ENCODE measurements at regions not wholly inside any gene's neighbourhood (a gene's known extent, or its start where the extent isn't known, plus 50 kb on each side); places are given as distances from the start of the nearest gene placed in this dataset.

DNA sequence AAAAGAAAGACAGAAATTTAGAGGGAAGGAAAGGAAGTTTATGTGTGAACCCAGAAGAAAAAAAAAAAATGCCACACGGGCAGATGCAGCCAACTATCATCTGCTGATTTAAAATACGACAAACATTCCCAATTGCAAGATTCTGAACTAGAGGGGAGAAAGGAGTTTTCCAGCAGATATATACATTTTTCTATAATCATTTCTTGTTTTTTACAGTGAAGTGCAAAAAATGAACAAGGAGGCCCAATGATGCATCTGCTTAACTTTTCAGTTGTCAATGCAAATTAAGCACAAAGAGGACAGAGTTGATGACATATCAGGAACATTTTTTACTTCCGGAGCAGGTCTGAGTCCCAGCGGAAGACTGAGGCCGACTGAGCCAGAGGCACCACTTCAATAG, 144.7 kb downstream of the MYCN start:
- no peak for DNase-seq (ENCODE audit: low read depth)

DNA sequence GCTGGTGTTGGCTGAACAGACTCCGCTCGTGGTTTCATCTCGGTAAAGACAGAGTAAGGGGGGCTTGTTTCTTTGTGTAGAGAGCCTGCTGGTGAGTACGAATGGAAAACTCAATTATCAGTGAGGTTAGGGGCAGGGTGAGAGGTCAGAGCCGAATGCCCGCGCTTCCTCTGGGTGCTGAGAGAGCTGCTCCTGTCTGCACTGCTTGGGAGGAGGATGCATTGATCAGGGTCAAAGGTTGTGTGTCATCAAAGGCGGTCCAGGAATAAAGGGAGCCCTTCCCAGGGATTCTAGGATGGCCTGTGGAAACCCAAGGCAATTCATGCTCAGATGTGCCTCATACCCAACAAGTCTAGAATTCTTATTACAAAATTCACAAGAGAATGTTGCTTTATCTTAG, 143.9 kb downstream of the MYCN start:
- no peak for DNase-seq (ENCODE audit: low read depth)

DNA sequence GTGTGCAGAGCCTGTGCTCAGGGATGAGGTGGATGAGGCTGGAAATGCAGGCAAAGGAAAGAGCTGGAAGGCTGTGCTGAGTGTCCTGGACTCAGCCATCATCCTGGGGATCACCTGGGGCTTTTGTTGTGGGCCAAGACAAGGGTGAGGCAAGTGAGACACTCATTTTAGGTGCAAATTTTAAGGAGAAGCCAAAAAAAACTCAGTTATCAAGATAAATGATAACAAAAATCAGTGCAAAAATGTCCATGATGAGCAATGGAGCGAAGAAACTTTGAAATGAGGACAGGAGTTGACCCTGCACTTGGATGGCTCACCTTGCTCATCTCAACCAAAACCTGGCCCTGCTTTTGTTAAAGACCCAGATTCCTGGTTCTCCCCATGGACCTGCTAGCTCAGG, 141.9 kb downstream of the MYCN start:
- no peak for DNase-seq (ENCODE audit: low read depth)

- DNase-seq (ENCODE audit: low read depth) = no peak
Measured at GRCh38 chr2:16081316-16082200, 141.2 kb downstream of the MYCN start.

DNA sequence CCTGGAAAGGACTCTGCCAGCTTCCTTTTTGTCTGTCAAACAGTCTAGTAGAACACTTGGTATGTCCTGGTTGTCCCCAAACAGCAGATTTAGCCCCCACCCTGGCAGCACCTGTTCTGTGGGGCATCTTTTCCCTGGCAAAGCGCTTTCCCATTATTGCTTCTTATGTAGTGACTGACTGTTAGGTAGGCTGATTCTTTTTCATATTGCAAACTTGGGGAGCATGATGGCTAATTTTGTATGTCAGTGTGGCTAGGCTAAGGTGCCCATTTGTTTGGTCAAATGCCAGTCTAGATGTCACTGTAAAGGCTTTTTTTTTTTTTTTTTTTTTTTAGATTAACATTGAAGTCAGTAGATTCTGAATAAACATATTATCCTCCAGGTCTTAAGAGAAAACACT, 140.2 kb downstream of the MYCN start:
- DNase-seq (ENCODE audit: low read depth) = no peak

- DNase-seq (ENCODE audit: low read depth) = no peak
Measured at GRCh38 chr2:16080071-16080470, 139.7 kb downstream of the MYCN start.

DNA sequence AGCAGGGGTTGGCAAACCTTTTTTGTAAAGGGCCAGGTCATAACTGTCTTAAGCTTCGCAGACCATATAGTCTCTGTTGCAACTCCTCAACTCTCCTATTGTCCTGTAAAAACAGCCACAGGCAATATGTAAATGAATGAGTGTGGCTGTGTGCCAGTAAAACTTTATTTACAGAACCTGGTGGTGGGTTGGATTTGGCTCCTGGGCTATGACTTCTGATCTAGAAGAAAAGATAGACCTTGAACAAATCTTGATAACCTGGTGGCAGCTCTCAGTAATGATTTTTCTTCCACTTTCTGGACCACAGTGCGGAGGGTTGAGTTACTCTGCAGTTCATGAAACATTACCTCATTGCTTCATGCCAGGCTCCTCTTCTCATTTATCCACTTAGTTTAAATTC, 139.3 kb downstream of the MYCN start:
- DNase-seq (ENCODE audit: low read depth) = no peak

GRCh38 chr2:16077601-16078000, 137.3 kb downstream of the MYCN start:
- DNase-seq (ENCODE audit: low read depth) = no peak

DNA sequence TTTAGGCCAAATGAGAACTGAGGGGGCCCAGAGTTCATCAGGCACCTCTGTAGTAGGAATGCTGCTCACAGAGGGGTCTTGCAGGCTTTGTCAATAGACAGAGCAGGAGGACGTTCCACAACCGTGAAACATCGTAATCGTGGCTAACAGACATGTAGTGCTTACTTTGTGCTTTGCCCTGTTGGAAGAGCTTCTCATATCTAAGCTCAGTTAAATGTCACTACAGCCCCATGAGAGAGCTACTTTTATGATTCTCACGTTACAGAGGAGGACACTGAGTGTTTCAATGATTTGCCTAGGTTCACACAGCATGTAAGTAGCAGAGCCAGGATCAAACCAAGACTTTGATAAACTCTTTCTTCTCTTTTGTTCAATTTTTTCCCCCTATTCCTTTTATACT, 136.6 kb downstream of the MYCN start:
- no peak for DNase-seq (ENCODE audit: low read depth)

- DNase-seq (ENCODE audit: low read depth) = no peak
Measured at GRCh38 chr2:16075045-16076012, 135.0 kb downstream of the MYCN start.

GRCh38 chr2:16073921-16074425, 133.6 kb downstream of the MYCN start:
- no peak for DNase-seq (ENCODE audit: low read depth)

GRCh38 chr2:16073471-16073870, 133.1 kb downstream of the MYCN start:
- DNase-seq (ENCODE audit: low read depth) = no peak

DNA sequence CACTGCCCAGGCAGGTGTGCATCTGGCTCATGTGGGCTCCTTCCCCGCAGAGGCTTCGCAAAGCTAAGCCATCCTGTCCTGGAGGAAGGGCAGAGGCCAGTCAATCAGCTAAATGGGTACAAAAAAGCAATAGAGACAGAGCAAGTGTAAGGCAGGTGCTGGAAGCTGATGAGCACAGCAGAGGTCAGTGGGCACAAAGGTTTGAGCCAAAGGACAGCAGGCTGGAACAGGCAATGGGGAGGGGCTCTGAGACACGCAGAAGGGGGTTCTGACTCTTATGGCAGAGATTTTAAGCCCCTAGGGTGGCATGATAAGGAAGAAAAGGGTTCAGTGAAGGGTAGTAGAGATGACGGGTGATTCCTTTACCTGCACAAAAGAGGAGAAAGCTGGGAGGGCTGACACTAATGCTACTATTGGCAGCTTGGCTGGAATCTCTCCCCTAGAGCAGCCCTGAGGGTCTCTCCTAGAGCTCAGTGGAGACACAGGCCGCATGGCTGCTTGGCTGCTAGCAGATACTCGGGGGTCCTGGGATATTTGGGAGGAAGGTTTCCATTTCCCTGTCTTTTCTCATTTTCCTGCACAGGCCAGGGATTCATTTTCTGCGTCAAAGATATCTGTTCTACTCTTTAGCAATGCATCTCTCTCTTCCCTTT, 132.4 kb downstream of the MYCN start:
- no peak for DNase-seq (ENCODE audit: low read depth)

DNA sequence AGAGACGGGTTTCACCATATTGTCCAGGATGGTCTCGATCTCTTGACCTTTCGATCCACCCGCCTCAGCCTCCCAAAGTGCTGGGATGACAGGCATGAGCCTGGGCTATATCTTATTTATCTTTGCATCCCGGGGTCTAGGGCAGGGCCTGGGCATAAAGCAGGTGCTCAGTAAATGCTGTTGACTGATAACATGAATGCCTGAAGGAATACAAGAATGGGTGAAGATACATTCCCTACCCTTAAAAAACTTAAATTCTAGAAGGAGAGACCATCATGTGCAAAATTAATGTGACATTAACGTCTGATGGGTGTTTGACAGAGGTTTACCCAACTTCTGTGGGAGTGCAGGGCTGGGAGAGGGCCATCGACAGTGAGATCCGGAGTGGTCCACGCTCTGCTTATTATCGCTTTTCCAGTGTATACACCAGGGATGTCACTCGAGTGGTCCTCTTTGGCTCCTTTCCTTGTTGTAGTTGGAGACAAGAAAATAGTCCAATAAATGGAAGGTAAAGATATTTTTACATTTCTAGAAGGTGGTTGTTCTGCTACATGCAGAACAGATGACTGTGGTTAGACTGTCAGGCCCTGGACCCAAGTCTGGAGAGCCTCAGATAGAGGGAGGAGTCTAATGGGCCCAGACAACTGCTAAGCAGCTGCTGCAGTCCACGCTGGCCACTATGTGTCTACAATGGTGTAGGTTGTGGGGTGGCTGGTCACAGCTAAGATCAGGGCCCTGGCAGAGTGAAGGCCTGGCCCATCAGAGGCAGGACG, 131.7 kb downstream of the MYCN start:
- DNase-seq (ENCODE audit: low read depth) = no peak

DNA sequence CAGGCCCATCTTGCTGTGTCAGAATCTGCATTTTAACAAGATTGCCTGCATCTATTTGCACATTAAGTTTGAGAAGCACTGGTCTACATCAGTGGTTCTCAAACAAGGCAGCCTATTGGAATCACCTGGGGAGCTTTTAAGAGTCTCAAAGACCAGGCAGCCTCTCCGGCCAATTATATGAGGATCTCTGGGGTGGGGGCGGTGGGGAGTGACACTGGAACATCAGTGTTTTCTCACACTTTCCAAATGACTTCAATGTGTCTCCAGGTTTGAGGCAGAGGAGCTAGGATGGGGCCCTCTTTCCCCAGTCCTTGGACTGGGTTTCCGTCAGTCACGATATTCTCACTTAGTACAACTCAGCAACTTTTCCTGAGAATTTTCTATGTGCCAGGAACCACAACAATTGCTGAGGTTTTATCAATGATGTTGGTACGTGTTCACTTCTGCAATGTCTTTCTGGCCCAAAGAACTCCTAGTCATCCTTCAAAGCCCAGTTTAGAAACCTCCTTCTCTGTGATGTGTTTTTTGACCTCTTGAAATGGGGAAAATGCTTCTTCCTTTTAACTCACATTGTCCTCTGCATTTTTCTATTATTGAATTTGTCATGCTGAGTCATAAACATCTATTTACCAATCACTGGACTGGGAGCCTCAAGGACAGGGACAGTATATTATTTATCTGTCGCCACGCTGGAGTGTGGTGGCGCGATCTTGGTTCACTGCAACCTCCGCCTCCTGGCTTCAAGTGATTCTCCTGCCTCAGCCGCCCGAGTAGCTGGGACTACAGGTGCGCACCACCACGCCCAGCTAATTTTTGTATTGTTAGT, 130.9 kb downstream of the MYCN start:
- DNase-seq (ENCODE audit: low read depth) = no peak

- no peak for DNase-seq (ENCODE audit: low read depth)
Measured at GRCh38 chr2:16070648-16070971, 130.3 kb downstream of the MYCN start.

- no peak for DNase-seq (ENCODE audit: low read depth)
Measured at GRCh38 chr2:16069933-16070647, 129.7 kb downstream of the MYCN start.

DNA sequence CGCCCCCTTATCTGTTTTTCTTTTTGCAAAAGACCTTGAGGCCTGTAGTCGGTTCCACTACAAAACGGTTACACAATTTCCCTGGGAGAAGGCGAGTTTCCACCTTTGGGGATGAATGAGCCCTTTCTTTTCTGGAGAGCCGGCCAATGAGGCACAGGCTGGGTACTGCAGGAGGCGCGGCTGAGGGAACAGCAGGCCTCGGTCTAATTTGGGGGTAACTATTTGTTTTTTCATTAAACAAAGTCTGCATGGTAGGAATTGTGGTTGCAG, 129.2 kb downstream of the MYCN start:
- DNase-seq (ENCODE audit: low read depth) = no peak

DNA sequence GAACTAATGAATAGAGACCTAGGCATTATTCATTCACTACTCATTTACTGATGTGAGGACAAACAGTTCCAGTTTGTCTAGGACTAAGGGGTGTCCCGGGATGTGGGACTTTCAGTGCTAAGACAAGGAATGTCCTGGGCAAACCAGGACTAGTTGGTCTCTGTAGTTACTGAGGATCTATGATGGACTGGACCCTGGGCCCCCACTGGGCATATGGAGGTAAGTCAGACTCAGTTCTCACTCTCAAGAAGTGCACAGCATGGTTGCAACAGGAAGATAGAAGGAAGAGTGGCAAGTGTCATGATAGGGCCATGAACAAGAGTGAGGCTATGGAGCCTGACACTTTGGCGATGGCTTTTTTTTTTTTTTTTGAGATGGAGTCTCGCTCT, 128.2 kb downstream of the MYCN start:
- no peak for DNase-seq (ENCODE audit: low read depth)

GRCh38 chr2:16067866-16068551, 127.7 kb downstream of the MYCN start:
- DNase-seq (ENCODE audit: low read depth) = no peak

All from fibroblast of gingiva (primary cell).